ENCODE measurements at regions not wholly inside any gene's neighbourhood (a gene's known extent, or its start where the extent isn't known, plus 50 kb on each side); places are given as distances from the start of the nearest gene placed in this dataset.

- POLR2A ChIA-PET, result no interaction called here
- no peaks in the 10 kb centered on the region for H3K9me3 ChIP-seq (ENCODE audit: control insufficient read depth, insufficient read depth, low read depth, low read length)
- no peaks in the 10 kb centered on the region for H3K27me3 ChIP-seq (ENCODE audit: control insufficient read depth, insufficient read depth, low read length)
- TF ChIP-seq, protein P1, sequence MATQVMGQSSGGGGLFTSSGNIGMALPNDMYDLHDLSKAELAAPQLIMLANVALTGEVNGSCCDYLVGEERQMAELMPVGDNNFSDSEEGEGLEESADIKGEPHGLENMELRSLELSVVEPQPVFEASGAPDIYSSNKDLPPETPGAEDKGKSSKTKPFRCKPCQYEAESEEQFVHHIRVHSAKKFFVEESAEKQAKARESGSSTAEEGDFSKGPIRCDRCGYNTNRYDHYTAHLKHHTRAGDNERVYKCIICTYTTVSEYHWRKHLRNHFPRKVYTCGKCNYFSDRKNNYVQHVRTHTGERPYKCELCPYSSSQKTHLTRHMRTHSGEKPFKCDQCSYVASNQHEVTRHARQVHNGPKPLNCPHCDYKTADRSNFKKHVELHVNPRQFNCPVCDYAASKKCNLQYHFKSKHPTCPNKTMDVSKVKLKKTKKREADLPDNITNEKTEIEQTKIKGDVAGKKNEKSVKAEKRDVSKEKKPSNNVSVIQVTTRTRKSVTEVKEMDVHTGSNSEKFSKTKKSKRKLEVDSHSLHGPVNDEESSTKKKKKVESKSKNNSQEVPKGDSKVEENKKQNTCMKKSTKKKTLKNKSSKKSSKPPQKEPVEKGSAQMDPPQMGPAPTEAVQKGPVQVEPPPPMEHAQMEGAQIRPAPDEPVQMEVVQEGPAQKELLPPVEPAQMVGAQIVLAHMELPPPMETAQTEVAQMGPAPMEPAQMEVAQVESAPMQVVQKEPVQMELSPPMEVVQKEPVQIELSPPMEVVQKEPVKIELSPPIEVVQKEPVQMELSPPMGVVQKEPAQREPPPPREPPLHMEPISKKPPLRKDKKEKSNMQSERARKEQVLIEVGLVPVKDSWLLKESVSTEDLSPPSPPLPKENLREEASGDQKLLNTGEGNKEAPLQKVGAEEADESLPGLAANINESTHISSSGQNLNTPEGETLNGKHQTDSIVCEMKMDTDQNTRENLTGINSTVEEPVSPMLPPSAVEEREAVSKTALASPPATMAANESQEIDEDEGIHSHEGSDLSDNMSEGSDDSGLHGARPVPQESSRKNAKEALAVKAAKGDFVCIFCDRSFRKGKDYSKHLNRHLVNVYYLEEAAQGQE (IDR thresholded peaks at IDR 0.05; ENCODE audit: insufficient read depth in 1 of 2, low read depth in 2 of 2, low read length in 1 of 2), result no peak
- TF ChIP-seq TCF7L2 (IDR thresholded peaks at IDR 0.05; ENCODE audit: low read depth, low read length), result no peak
- TF ChIP-seq, protein P2, sequence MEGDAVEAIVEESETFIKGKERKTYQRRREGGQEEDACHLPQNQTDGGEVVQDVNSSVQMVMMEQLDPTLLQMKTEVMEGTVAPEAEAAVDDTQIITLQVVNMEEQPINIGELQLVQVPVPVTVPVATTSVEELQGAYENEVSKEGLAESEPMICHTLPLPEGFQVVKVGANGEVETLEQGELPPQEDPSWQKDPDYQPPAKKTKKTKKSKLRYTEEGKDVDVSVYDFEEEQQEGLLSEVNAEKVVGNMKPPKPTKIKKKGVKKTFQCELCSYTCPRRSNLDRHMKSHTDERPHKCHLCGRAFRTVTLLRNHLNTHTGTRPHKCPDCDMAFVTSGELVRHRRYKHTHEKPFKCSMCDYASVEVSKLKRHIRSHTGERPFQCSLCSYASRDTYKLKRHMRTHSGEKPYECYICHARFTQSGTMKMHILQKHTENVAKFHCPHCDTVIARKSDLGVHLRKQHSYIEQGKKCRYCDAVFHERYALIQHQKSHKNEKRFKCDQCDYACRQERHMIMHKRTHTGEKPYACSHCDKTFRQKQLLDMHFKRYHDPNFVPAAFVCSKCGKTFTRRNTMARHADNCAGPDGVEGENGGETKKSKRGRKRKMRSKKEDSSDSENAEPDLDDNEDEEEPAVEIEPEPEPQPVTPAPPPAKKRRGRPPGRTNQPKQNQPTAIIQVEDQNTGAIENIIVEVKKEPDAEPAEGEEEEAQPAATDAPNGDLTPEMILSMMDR (IDR thresholded peaks at IDR 0.05), result peak; percentile 74; the same call in 1 of the 2 replicates
- no peak for TF ChIP-seq POLR2AphosphoS5 (IDR thresholded peaks at IDR 0.05; ENCODE audit: low read depth, low read length)
- TF ChIP-seq SIN3A (IDR thresholded peaks at IDR 0.05; ENCODE audit: borderline replicate concordance, insufficient read depth, low read depth, low read length), result no peak
- H3K36me3 ChIP-seq (ENCODE audit: control insufficient read depth, insufficient read depth, low read length), result no peaks in the 10 kb centered on the region
- H3K27ac ChIP-seq (ENCODE audit: low read length), result no peak overlapping the region
- in situ Hi-C loops (cut with HindIII; ENCODE audit: low pct_unique_long_range_greater_than_20kb, low sequenced_read_pairs) (no loop called here), intact Hi-C loops (cut with micrococcal nuclease; ENCODE audit: unreplicated experiment) (loop anchor here (1.0 to 10.0 kb wide), 3 partner anchors 251 to 376 kb away; partner anchors contain the start of gene SMAD1)
- no peak overlapping the region for H3K4me3 ChIP-seq (ENCODE audit: low read depth in 2 of 2, low read length in 2 of 2)
- ATAC-seq (peak; percentile 98), DNase-seq (ENCODE audit: low read depth, low spot score) (peak; percentile 30)
- no peaks in the 10 kb centered on the region for H3K4me1 ChIP-seq (ENCODE audit: control insufficient read depth, insufficient read depth, low read length)
- BruUV-seq (replicated peaks), result no TSS peak
- CTCF ChIA-PET, result interaction anchor here (0.6 to 0.9 kb wide), 2 partner anchors 14 to 378 kb away, joined by 3 to 12 read pairs; no protein-coding TSS in a partner anchor
Measured at GRCh38 chr4:145234091-145234706, 53.8 kb upstream of the OTUD4 start.

- Histone ChIP-seq H3K4me1 (ENCODE audit: control insufficient read depth, insufficient read depth, low read length) (no peaks in the 10 kb centered on the region), H3K27me3 (ENCODE audit: control insufficient read depth, insufficient read depth, low read length) (no peaks in the 10 kb centered on the region), H3K4me3 (ENCODE audit: low read depth in 2 of 2, low read length in 2 of 2) (no peak overlapping the region), H3K36me3 (ENCODE audit: control insufficient read depth, insufficient read depth, low read length) (no peaks in the 10 kb centered on the region), H3K27ac (ENCODE audit: low read length) (no peak overlapping the region), H3K9me3 (ENCODE audit: control insufficient read depth, insufficient read depth, low read depth, low read length) (no peaks in the 10 kb centered on the region)
- ChIA-PET POLR2A (no interaction called here), CTCF (no interaction called here)
- in situ Hi-C loops (cut with HindIII; ENCODE audit: low pct_unique_long_range_greater_than_20kb, low sequenced_read_pairs) (no loop called here), intact Hi-C loops (cut with micrococcal nuclease; ENCODE audit: unreplicated experiment) (loop anchor here (10.0 kb wide), 1 partner anchor 253 kb away; the partner anchor contains the start of gene SMAD1)
- no peak for DNase-seq (ENCODE audit: low read depth, low spot score)
- BruUV-seq (replicated peaks), result no TSS peak
- TF ChIP-seq TCF7L2 (IDR thresholded peaks at IDR 0.05; ENCODE audit: low read depth, low read length) (no peak), SIN3A (IDR thresholded peaks at IDR 0.05; ENCODE audit: borderline replicate concordance, insufficient read depth, low read depth, low read length) (no peak), POLR2AphosphoS5 (IDR thresholded peaks at IDR 0.05; ENCODE audit: low read depth, low read length) (no peak)
- TF ChIP-seq, protein P1 (IDR thresholded peaks at IDR 0.05; ENCODE audit: insufficient read depth in 1 of 2, low read depth in 2 of 2, low read length in 1 of 2), result no peak
- TF ChIP-seq, protein P2 (IDR thresholded peaks at IDR 0.05), result no peak
- ATAC-seq, result no peak
Measured at GRCh38 chr4:145231906-145232700, 51.7 kb upstream of the OTUD4 start.

Data from Panc1 (cell line).